ENCODE measurements at regions not wholly inside any gene's neighbourhood (a gene's known extent, or its start where the extent isn't known, plus 50 kb on each side); places are given as distances from the start of the nearest gene placed in this dataset.
"Not testable (repeated sequence)": the region's sequence is repeated elsewhere in the genome, so short reads cannot be mapped to it uniquely, and the experiment has no call there.

DNA sequence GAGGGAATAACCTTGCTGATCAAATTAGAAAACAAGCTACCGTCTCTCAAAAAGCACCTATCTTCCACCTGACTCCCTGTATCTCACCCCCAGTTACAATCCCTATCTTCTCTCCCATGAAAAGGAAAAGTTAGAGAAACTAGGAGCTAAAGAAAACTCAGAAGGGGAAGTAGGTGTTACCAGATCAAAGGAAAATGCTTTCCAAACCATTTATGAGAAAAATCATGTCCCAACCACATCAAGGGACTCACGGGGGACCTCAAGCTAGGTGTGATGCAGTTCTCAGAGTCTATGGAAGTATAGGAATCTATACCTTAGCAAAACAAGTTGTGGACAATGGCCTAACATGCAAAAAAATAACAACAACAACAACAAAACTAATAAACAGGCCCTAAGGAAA is 135.5 kb upstream of the RMP24 start:
- no peak overlapping the region for H3K27ac Mint-ChIP-seq
- H3K27me3 Mint-ChIP-seq (ENCODE audit: low read depth in 3 of 3) = peaks cover 2 to 4% (median 4%) of the 10 kb centered on the region in 3 donors
- no peaks in the 10 kb centered on the region for H3K4me1 Mint-ChIP-seq
- no peak for DNase-seq
- H3K9me3 Mint-ChIP-seq = peaks cover under 1 to 16% (median 3%) of the 10 kb centered on the region in 6 donors
- no peak overlapping the region for H3K4me3 Mint-ChIP-seq
- peaks cover 0 to 2% (median 0%) of the 10 kb centered on the region in 3 donors for H3K36me3 Mint-ChIP-seq

DNA sequence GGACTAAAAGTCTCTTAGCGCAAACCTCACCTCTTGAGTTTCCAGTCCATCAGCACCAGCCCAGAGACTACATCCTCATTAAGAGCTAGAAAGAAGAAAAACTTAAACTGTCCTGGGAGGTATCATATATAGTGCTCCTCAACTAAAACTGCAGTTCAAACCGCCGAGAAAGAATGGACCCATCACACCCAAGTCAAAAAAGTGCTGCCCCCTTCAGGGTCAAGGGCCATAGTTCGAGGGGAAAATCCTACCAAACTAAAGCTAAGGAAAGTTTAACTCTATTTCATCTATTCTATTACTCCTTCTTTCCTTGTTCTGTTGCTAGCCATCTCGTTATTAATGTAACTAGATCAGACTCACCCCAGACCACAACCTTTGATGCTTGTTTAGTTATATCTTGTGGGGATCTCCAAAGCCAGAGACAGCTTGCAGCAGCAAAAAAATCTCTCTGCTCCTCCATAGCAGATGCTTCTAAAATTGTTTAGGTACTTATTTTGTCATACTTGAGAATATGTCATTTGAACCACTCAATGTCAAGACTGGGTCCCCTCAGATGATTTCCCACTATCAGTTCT is 134.5 kb upstream of the RMP24 start:
- no peak for DNase-seq
- H3K27ac Mint-ChIP-seq = no peak overlapping the region
- H3K4me3 Mint-ChIP-seq = no peak overlapping the region
- no peaks in the 10 kb centered on the region for H3K36me3 Mint-ChIP-seq
- no peaks in the 10 kb centered on the region for H3K4me1 Mint-ChIP-seq
- peaks cover 2 to 4% (median 3%) of the 10 kb centered on the region in 3 donors for H3K27me3 Mint-ChIP-seq (ENCODE audit: low read depth in 3 of 3)
- H3K9me3 Mint-ChIP-seq = peaks cover 0 to 5% (median 0%) of the 10 kb centered on the region in 6 donors

DNA sequence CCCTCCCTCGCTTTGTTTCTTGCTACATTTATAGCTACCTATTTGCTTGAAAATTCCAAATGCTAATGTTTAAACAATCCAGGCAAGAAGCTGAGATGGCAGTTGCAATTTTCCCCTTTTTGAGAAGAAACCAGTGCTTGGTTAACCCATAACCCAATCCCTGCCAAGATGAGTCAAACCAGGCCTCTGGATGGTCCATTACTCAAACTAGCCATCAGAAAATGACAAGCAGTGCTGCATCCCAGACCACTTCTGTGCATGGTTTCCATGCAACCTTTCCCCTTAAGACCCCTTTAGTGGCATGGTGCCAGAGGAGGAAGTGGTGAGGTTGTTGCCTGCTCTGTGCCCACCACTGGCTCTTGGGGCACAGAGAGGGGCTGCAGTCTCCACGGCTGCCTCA is 131.2 kb upstream of the RMP24 start:
- Mint-ChIP-seq H3K4me3 (no peak overlapping the region), H3K9me3 (no peaks in the 10 kb centered on the region), H3K27me3 (ENCODE audit: low read depth in 3 of 3) (peaks cover 2 to 8% (median 3%) of the 10 kb centered on the region in 3 donors), H3K27ac (no peak overlapping the region), H3K4me1 (no peaks in the 10 kb centered on the region), H3K36me3 (no peaks in the 10 kb centered on the region)
- no peak for DNase-seq

DNA sequence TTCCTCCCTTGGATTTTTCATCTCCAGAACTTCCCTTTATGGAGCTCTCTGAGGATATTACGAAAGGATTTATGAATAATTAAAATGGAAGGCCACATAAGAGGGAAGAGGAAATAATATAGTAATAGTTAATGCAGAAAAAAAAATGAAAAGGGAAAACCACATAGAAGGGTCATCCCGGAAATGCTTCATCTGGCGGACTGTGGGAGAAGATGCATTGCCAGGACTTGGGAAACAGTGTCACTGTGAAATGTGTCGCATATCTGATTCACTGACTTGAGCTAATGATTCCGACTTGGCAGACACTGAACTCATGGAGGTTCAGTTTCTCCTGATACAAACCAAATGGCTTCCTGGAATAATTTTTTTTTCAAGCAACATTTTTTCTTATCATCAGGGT is 129.9 kb upstream of the RMP24 start:
- no peaks in the 10 kb centered on the region for H3K9me3 Mint-ChIP-seq
- no peak overlapping the region for H3K27ac Mint-ChIP-seq
- peaks cover 2 to 8% (median 3%) of the 10 kb centered on the region in 3 donors for H3K27me3 Mint-ChIP-seq (ENCODE audit: low read depth in 3 of 3)
- DNase-seq = no peak
- H3K36me3 Mint-ChIP-seq = no peaks in the 10 kb centered on the region
- H3K4me1 Mint-ChIP-seq = no peaks in the 10 kb centered on the region
- no peak overlapping the region for H3K4me3 Mint-ChIP-seq

DNA sequence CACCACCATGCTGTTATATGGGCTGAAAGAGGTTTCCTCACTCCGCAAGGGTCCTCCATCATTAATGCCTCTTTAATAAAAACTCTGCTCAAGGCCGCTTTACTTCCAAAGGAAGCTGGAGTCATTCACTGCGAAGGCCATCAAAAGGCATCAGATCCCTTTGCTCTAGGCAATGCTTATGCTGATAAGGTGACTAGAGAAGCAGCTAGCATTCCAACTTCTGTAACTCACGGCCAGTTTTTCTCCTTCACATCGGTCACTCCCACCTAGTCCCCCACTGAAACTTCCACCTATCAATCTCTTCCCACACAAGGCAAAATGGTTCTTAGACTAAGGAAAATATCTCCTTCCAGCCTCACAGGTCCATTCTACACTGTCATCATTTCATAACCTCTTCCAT is 124.2 kb upstream of the RMP24 start:
- not testable (repeated sequence) for H3K27ac Mint-ChIP-seq; H3K36me3 Mint-ChIP-seq; DNase-seq; H3K27me3 Mint-ChIP-seq (ENCODE audit: low read depth in 3 of 3); H3K9me3 Mint-ChIP-seq; H3K4me1 Mint-ChIP-seq; H3K4me3 Mint-ChIP-seq

DNA sequence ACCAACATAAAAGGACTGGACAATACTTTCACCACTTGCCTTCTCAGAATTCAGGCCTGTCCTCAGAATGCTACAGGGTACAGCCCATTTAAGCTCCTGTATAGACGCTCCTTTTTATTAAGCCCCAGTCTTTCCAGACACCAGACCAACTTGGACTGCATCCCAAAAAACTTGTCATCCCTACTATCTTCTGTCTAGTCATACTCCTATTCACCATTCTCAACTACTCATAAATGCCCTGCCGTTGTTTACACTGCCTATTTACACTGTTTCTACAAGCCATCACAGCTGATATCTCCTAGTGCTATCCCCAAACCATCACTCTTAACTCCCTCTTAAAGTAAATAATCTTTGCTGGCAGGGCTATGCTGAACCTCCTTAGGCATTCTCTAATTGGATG is 123.2 kb upstream of the RMP24 start:
- H3K4me1 Mint-ChIP-seq; H3K36me3 Mint-ChIP-seq; DNase-seq; H3K9me3 Mint-ChIP-seq; H3K27ac Mint-ChIP-seq; H3K4me3 Mint-ChIP-seq; H3K27me3 Mint-ChIP-seq (ENCODE audit: low read depth in 3 of 3): not testable (repeated sequence)

DNA sequence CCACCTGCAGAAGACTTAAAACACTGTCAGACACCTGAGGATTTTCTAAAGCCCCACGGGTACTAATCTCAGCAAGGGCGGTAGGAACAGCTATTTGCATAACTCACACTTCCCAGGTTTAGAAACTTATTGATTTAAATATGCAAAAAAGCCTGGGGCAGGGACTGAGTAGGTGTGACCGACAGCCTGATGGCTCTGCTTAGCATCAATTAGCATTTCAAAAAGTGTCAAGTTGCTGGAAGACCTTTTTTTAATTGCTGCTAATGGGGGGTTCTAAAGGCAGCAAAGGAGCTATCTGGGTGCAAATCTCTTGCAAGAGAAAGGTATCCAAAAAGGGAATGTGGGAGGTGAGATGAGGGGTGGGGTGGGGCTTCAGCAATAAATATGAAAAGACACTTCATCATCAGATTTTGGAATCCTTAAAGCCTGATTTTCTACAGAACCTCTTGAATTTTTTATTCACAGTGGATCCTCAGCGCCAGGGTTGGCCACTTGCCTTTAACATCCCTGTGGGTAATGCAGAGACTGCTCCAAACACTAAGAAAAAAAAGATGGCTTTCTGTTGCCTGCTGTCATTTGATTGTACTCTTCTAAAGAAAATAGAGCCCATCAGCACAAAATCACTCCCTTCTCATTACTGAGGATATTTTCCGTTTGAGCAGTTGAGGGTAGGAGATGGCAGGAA is 121.1 kb upstream of the RMP24 start:
- H3K4me3 Mint-ChIP-seq = no peak overlapping the region
- H3K27me3 Mint-ChIP-seq (ENCODE audit: low read depth in 3 of 3) = peaks cover 0 to 2% (median under 1%) of the 10 kb centered on the region in 3 donors
- H3K36me3 Mint-ChIP-seq = no peaks in the 10 kb centered on the region
- H3K9me3 Mint-ChIP-seq = no peaks in the 10 kb centered on the region
- DNase-seq = no peak
- no peaks in the 10 kb centered on the region for H3K4me1 Mint-ChIP-seq
- H3K27ac Mint-ChIP-seq = no peak overlapping the region

DNA sequence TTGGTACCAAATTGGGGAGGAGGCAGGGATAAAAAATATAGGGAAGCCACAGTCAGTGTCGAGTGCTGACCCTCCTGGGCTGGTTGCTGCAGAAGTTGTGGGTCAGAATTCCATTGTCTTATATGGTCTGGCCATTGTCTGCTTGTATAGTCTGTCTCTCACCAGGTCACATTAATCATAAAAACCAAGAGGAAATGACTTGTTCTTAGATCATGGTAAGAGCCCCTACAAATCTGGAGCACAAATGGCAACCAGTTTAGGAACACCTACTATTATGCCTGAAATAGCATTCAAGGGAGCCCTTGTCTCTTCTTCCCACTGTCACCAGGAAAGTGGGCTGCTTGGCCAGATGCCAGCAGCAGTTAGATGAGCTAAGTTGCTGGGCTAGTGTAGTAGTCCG is 119.7 kb upstream of the RMP24 start:
- Mint-ChIP-seq H3K27me3 (ENCODE audit: low read depth in 3 of 3) (peaks cover 0 to 3% (median 2%) of the 10 kb centered on the region in 3 donors), H3K9me3 (no peaks in the 10 kb centered on the region), H3K27ac (no peak overlapping the region), H3K36me3 (no peaks in the 10 kb centered on the region), H3K4me3 (no peak overlapping the region), H3K4me1 (no peaks in the 10 kb centered on the region)
- DNase-seq = no peak

DNA sequence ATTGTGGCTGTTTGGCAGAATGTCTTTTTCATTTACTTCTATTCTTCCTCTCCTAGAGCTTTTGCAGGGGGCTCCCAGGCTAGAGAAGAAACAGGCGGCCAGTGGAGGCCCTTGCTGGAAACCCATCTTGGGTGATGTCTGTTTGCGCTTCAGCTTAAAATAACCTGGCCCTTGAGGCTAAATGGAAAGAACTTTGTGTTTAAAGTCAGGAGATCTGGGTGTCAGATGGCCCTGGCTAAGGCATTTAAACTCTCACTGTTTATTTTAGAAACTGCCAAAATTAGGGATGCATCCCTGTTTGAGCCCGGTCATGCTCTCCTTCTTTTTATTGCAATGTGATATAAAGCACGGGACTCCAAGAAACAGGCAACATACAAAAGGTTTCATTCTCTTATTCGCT is 118.4 kb upstream of the RMP24 start:
- H3K36me3 Mint-ChIP-seq = no peaks in the 10 kb centered on the region
- H3K4me3 Mint-ChIP-seq = no peak overlapping the region
- H3K9me3 Mint-ChIP-seq = no peaks in the 10 kb centered on the region
- DNase-seq = no peak
- H3K4me1 Mint-ChIP-seq = no peaks in the 10 kb centered on the region
- H3K27me3 Mint-ChIP-seq (ENCODE audit: low read depth in 3 of 3) = peaks cover 0 to 3% (median 2%) of the 10 kb centered on the region in 3 donors
- H3K27ac Mint-ChIP-seq = no peak overlapping the region

DNA sequence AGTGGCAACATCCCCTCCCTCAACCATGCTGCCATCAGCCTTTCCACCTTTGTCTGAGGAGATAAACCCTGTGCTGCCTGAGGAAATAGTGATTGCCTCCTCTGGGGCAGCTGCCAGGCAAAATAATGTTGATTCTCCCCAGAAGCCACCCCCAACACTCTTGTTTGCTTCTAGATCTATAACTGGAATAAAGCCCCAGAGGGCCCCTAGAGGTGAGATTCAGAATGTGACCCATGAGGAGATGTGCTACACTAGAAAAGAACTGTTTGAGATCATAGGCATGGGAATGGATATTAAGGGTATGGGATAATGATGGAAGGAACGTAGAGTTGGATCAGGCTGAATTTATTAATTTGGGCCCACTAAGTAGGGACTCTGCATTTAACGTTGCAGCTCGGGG is 116.3 kb upstream of the RMP24 start:
- Mint-ChIP-seq H3K9me3 (peaks cover 0 to 2% (median 0%) of the 10 kb centered on the region in 6 donors), H3K27ac (no peak overlapping the region), H3K4me1 (no peaks in the 10 kb centered on the region), H3K36me3 (no peaks in the 10 kb centered on the region), H3K27me3 (ENCODE audit: low read depth in 3 of 3) (peaks cover 0 to 3% (median 2%) of the 10 kb centered on the region in 3 donors), H3K4me3 (no peak overlapping the region)
- no peak for DNase-seq

DNA sequence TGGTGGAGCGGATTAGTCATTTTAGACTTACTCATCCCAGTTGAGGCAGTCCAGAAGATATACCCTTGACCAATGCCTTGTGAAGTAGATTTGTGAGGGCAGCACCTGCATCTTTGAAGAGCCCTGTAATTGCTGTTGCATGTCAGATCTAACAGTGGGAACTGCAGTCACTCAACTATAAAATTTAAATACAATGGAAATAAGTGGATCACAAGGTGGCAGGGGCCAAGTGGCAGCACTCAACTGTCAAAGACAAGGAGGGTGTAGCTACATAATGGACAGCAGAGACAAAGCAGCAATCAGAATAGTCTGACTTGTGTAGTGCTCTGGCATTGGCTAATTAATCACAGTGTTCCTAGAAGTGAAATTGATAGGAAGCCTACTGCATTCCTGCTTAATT is 115.8 kb upstream of the RMP24 start:
- not testable (repeated sequence) for H3K36me3 Mint-ChIP-seq; H3K4me1 Mint-ChIP-seq; H3K27me3 Mint-ChIP-seq (ENCODE audit: low read depth in 3 of 3); DNase-seq; H3K27ac Mint-ChIP-seq; H3K9me3 Mint-ChIP-seq; H3K4me3 Mint-ChIP-seq

DNA sequence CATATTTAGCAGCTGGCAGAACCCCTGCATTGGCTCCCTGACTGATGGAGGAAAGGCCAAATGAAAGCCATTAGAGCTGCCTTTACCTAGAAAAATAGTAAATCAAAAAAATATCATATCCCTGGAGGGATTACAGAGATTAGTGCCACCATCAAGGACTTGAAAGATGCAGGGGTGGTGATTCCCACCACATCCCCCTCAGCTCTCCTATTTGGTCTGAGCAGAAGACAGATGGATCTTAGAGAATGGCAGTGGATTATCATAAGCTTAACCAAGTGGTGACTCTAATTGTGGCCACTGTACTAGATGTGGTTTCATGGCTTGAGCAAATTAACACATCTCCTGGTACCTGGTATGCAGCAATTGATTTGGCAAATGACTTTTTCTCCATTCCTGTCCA is 114.9 kb upstream of the RMP24 start:
- not testable (repeated sequence) for DNase-seq; H3K9me3 Mint-ChIP-seq; H3K4me1 Mint-ChIP-seq; H3K27ac Mint-ChIP-seq; H3K36me3 Mint-ChIP-seq; H3K4me3 Mint-ChIP-seq; H3K27me3 Mint-ChIP-seq (ENCODE audit: low read depth in 3 of 3)

DNA sequence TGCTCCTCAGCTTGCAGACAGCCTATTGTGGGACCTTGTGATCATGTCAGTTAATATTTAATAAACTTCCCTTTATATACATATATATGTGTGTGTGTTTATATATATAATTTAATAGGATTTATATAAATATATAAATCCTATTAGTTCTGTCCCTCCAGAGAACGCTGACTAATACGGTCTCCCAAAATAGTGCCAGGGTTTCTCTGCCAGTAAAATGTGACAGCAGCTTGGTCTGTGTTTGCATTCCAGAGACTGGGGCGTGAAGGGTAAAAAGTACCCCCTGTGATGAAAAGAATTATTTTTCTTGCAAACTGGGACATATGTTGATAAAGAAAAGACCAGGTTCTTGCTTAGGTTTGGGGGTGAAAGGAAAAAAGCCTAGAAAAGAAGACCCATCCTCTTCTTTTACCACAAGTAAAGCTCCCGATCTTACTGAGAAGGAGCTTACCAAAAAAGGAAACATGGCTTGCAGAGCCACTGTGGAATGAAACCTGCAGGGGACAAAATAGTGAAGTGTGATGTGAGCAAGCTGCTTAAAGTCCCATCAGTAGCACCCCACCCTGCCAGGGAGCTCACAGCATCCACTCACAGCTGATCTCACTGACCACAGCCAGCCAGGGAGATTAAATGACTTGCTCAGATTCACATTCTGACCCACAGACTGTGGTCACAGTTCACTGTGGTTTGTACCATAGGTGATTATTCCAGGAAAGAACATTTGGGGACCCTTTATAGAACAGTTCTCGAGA is 110.9 kb upstream of the RMP24 start:
- Mint-ChIP-seq H3K27ac (no peak overlapping the region), H3K9me3 (peaks cover 0 to 3% (median 0%) of the 10 kb centered on the region in 6 donors), H3K4me1 (no peaks in the 10 kb centered on the region), H3K36me3 (no peaks in the 10 kb centered on the region), H3K4me3 (no peak overlapping the region), H3K27me3 (ENCODE audit: low read depth in 3 of 3) (peaks cover 0 to 5% (median 2%) of the 10 kb centered on the region in 3 donors)
- DNase-seq = no peak

DNA sequence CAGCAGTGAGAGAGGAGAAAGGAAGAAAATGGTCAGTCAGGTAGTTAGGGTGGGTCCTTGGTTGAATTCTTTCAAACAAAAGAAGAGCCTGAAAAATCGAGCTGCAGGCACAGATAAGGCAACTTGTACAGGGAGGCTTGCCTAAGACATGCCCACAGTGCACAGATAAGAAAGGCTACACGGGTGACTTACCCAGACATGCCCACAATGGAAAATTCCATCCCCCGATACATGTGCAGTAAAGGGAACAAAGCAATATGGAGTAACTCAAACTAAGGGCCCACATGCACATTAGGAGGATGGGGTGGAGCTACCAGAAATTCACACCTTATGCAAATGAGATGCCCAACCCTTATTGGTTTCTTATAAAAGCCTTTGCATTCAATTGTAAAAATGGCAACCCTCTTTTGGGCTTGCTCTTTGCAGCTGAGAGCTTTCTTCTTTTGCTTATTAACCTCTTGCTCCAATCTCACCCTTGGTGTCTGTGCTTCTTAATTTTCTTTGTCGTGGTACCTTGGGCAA is 110.3 kb upstream of the RMP24 start:
- no peak overlapping the region for H3K4me3 Mint-ChIP-seq
- H3K27me3 Mint-ChIP-seq (ENCODE audit: low read depth in 3 of 3) = peaks cover 0 to 3% (median 2%) of the 10 kb centered on the region in 3 donors
- peaks cover 0 to 3% (median 0%) of the 10 kb centered on the region in 6 donors for H3K9me3 Mint-ChIP-seq
- no peak overlapping the region for H3K27ac Mint-ChIP-seq
- no peak for DNase-seq
- no peaks in the 10 kb centered on the region for H3K4me1 Mint-ChIP-seq
- H3K36me3 Mint-ChIP-seq = no peaks in the 10 kb centered on the region

Data from immature natural killer cell (primary cell).